Upper lobe of left lung (tissue), 6 donors: ENCODE measurements at regions not wholly inside any gene's neighbourhood (a gene's known extent, or its start where the extent isn't known, plus 50 kb on each side); places are given as distances from the start of the nearest gene placed in this dataset.
"Not testable (repeated sequence)": the region's sequence is repeated elsewhere in the genome, so short reads cannot be mapped to it uniquely, and the experiment has no call there.

ENCODE experiments used
- ATAC-seq, 2 donors: fragments of 200-7000 bp; cut with Tn5 transposase; one replicate each; pipeline ENCODE4 v1.9.1; 2022; ENCODE audit warnings: mild to moderate bottlenecking in 2 of 2, moderate library complexity in 2 of 2; ENCODE audit not compliant: low FRiP score in 2 of 2
- DNase-seq, 2 donors: peaks; one replicate each; pipeline ENCODE4 v3.0.0-alpha.2; 2019 to 2020
- H3K27ac ChIP-seq, 4 donors: fragments of 200-600 bp; sonication (generic); one replicate each; pipeline ENCODE4 v1.5.1; 2016 to 2019
- H3K27me3 ChIP-seq, 4 donors: fragments of 200-600 bp; sonication (generic); one replicate each; pipeline ENCODE4 v1.5.1; 2017 to 2019
- H3K36me3 ChIP-seq, 4 donors: fragments of 200-600 bp; sonication (generic); one replicate each; pipeline ENCODE4 v1.5.1; 2016 to 2019
- H3K4me1 ChIP-seq, 4 donors: fragments of 200-600 bp; sonication (generic); one replicate each; pipeline ENCODE4 v1.5.1; 2018 to 2019
- H3K4me3 ChIP-seq, 4 donors: fragments of 200-600 bp; sonication (generic); one replicate each; pipeline ENCODE4 v1.5.1; 2017 to 2019; ENCODE audit warnings: mild to moderate bottlenecking in 2 of 4, moderate library complexity in 1 of 4
- H3K9me3 ChIP-seq, 4 donors: fragments of 200-600 bp; sonication (generic); one replicate each; pipeline ENCODE4 v1.5.1; 2018 to 2019
- EP300 ChIP-seq, 4 donors: sonication (generic); formaldehyde crosslinking; IDR thresholded peaks; one replicate each; pipeline ENCODE4 v1.5.1; 2017; ENCODE audit warnings: antibody characterized with exemption in 4 of 4, control low read depth in 2 of 4
- POLR2A ChIP-seq, 4 donors: fragments of 450-650 bp; IDR thresholded peaks; one replicate each; pipeline ENCODE4 v1.5.1; 2016 to 2017; ENCODE audit warnings: antibody characterized with exemption in 4 of 4, mild to moderate bottlenecking in 2 of 4
- POLR2AphosphoS5 ChIP-seq, 2 donors: sonication (generic); formaldehyde crosslinking; IDR thresholded peaks; one replicate each; pipeline ENCODE4 v1.5.1; 2017; ENCODE audit warnings: antibody characterized with exemption in 2 of 2
- WGBS, 2 donors: methylation state at CpG; one replicate each; pipeline ENCODE4 v1.1.5; 2017 to 2018; 5-methylcytosine and 5-hydroxymethylcytosine counted together
- TF ChIP-seq, protein P1 (sequence below), 6 experiments: fragments of 450-650 bp in 4 of 6; fragments of 200-600 bp in 2 of 6; sonication (generic) in 2 of 6; IDR thresholded peaks; one replicate each; pipeline ENCODE4 v1.5.1; 2016 to 2019; ENCODE audit warnings: antibody characterized with exemption in 6 of 6
- donor health status: DM: no; HTN: no; CAD: no; lungs with moderate emphysema.
- donor health status: DM: no; HTN: yes; CAD: no; lungs with severe emphysema.

GRCh38 chr19:20307127-20307526 lies 140.1 kb downstream of the ZNF486 start:
- Histone ChIP-seq H3K27ac (no peak overlapping the region), H3K27me3 (no peaks in the 10 kb centered on the region), H3K36me3 (no peaks in the 10 kb centered on the region), H3K4me3 (no peak overlapping the region), H3K9me3 (no peaks in the 10 kb centered on the region), H3K4me1 (no peaks in the 10 kb centered on the region)
- WGBS, 2 donors: 46 to 73% methylated on average over 3 of the region's 3 CpGs
- ATAC-seq: no peak
- no peak for TF ChIP-seq POLR2AphosphoS5 (IDR thresholded peaks at IDR 0.05)
- TF ChIP-seq, protein P1, sequence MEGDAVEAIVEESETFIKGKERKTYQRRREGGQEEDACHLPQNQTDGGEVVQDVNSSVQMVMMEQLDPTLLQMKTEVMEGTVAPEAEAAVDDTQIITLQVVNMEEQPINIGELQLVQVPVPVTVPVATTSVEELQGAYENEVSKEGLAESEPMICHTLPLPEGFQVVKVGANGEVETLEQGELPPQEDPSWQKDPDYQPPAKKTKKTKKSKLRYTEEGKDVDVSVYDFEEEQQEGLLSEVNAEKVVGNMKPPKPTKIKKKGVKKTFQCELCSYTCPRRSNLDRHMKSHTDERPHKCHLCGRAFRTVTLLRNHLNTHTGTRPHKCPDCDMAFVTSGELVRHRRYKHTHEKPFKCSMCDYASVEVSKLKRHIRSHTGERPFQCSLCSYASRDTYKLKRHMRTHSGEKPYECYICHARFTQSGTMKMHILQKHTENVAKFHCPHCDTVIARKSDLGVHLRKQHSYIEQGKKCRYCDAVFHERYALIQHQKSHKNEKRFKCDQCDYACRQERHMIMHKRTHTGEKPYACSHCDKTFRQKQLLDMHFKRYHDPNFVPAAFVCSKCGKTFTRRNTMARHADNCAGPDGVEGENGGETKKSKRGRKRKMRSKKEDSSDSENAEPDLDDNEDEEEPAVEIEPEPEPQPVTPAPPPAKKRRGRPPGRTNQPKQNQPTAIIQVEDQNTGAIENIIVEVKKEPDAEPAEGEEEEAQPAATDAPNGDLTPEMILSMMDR (IDR thresholded peaks at IDR 0.05): no peak
- no peak for TF ChIP-seq POLR2A (IDR thresholded peaks at IDR 0.05)
- TF ChIP-seq EP300 (IDR thresholded peaks at IDR 0.05): no peak
- DNase-seq: no peak

- 93 to 95% methylated on average over 2 to 30 of the region's 30 CpGs for WGBS, 2 donors
- H3K4me3 ChIP-seq, H3K9me3 ChIP-seq, H3K36me3 ChIP-seq, H3K27me3 ChIP-seq, ATAC-seq, H3K4me1 ChIP-seq, H3K27ac ChIP-seq: not testable (repeated sequence)
- peak in 1 of 2 donors; percentile 72 for DNase-seq
These were observed 129.3 kb downstream of the ZNF486 start for GRCh38 chr19:20296314-20296713.

- no peak overlapping the region for H3K27ac ChIP-seq
- DNase-seq (no peak), ATAC-seq (no peak)
- no peaks in the 10 kb centered on the region for H3K27me3 ChIP-seq
- H3K4me1 ChIP-seq: no peaks in the 10 kb centered on the region
- H3K36me3 ChIP-seq: no peaks in the 10 kb centered on the region
- H3K4me3 ChIP-seq: no peak overlapping the region
- no peaks in the 10 kb centered on the region for H3K9me3 ChIP-seq
- TF ChIP-seq, protein P1 (IDR thresholded peaks at IDR 0.05): no peak
- no peak for TF ChIP-seq EP300 (IDR thresholded peaks at IDR 0.05)
- no peak for TF ChIP-seq POLR2A (IDR thresholded peaks at IDR 0.05)
- TF ChIP-seq POLR2AphosphoS5 (IDR thresholded peaks at IDR 0.05): no peak
These were observed 127.2 kb downstream of the ZNF486 start for GRCh38 chr19:20294181-20294580.

DNA sequence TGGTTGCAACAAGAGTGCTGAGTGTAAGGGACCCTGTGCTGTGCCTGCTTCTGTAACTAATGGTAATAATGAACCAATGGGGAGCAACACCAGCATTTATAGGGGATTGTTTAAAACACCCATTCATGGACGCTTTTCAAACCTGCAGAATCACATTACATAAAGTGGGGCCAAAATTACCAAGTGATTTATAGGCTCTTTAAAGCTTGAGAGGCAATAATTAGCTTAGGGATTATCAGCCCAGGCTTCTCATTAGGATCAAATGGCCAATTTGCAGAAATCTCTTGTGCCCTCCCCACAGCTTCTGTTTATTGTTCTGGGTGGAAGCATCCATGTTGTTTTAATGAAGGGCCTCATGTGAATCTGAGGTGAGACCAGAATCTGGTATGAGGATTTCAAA lies 125.5 kb downstream of the ZNF486 start:
- peak overlapping the region in 1 of 4 donors; percentile 40 for H3K27ac ChIP-seq
- not testable (repeated sequence) for H3K27me3 ChIP-seq, DNase-seq, H3K36me3 ChIP-seq, H3K4me3 ChIP-seq, H3K4me1 ChIP-seq, ATAC-seq, H3K9me3 ChIP-seq
- WGBS, 2 donors: 67 to 100% methylated on average over 1 of the region's 1 CpG

DNA sequence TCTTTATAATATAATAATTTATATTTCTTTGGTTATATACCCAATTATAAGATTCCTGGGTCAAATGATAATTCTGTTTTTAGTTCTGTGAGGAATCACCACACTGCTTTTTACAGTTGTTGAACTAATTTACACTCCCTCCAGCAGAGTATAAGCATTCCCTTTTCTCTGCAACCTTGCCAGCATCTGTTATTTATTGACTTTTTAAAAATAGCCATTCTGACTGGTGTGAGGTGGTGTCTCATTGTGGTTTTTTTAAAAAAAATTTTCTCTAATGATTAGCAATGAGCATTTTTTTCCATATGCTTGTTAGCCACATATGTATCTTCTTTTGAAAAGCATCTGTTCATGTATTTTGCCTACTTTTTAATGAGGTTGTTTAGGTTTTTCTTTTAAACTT lies 122.2 kb downstream of the ZNF486 start:
- H3K36me3 ChIP-seq: no peaks in the 10 kb centered on the region
- DNase-seq (no peak), ATAC-seq (no peak)
- H3K27ac ChIP-seq: no peak overlapping the region
- no peak overlapping the region for H3K4me3 ChIP-seq
- no peaks in the 10 kb centered on the region for H3K27me3 ChIP-seq
- TF ChIP-seq, protein P1 (IDR thresholded peaks at IDR 0.05): no peak
- TF ChIP-seq EP300 (IDR thresholded peaks at IDR 0.05): no peak
- no peaks in the 10 kb centered on the region for H3K4me1 ChIP-seq
- no peaks in the 10 kb centered on the region for H3K9me3 ChIP-seq

- TF ChIP-seq POLR2AphosphoS5 (IDR thresholded peaks at IDR 0.05) (no peak), EP300 (IDR thresholded peaks at IDR 0.05) (no peak), POLR2A (IDR thresholded peaks at IDR 0.05) (no peak)
- TF ChIP-seq, protein P1 (IDR thresholded peaks at IDR 0.05): no peak
- no peaks in the 10 kb centered on the region for H3K4me1 ChIP-seq
- WGBS, 2 donors: 91 to 96% methylated on average over 3 of the region's 3 CpGs
- H3K4me3 ChIP-seq: no peak overlapping the region
- no peaks in the 10 kb centered on the region for H3K9me3 ChIP-seq
- DNase-seq: no peak
- no peaks in the 10 kb centered on the region for H3K36me3 ChIP-seq
- H3K27ac ChIP-seq: no peak overlapping the region
- no peak for ATAC-seq
- H3K27me3 ChIP-seq: no peaks in the 10 kb centered on the region
These were observed 120.1 kb downstream of the ZNF486 start for GRCh38 chr19:20287070-20287469.

DNA sequence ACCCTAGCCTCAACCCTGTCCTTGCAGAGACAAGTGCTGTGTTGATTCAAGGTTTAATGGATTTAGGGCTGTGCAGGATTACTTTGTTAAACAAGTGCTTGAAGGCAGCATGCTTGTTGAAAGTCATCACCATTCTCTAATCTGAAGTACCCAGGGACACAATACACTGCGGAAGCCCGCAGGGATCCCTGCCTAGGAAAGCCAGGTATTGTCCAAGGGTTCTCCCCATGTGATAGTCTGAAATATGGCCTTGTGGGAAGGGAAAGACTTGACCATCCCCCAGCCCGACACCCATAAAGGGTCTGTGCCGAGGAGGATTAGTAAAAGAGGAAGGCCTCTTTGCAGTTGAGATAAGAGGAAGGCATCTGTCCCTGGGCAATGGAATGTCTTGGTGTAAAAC lies 118.9 kb downstream of the ZNF486 start:
- ATAC-seq, H3K4me1 ChIP-seq, DNase-seq, H3K36me3 ChIP-seq, H3K27ac ChIP-seq, H3K4me3 ChIP-seq, H3K9me3 ChIP-seq, H3K27me3 ChIP-seq: not testable (repeated sequence)
- WGBS, 2 donors: 71 to 77% methylated on average over 4 of the region's 4 CpGs
